Astrocyte (in vitro differentiated cells and primary cell): ENCODE measurements at regions not wholly inside any gene's neighbourhood (a gene's known extent, or its start where the extent isn't known, plus 50 kb on each side); places are given as distances from the start of the nearest gene placed in this dataset.
A peak's percentile ranks its signal among the peaks of the same experiment; 100 is the strongest.

Source experiments
- DNase-seq: peaks from one replicate; pipeline ENCODE4 v3.0.0-alpha.2; 2010; ENCODE audit warnings: low read depth
- FAIRE-seq: peaks from 2 replicates; lab custom pipeline; 2011; peaks lifted over from hg19 to GRCh38; lab: Jason Lieb, UNC
- H2AFZ ChIP-seq: 2 replicates; pipeline ENCODE4 v1.6.0; 2012; ENCODE audit warnings: low read depth, low read length, inconsistent platforms
- H3K27ac ChIP-seq: 2 replicates; pipeline ENCODE4 v1.5.1; 2011; ENCODE audit warnings: low read depth, low read length, inconsistent platforms
- H3K27me3 ChIP-seq: 2 replicates; pipeline ENCODE4 v1.6.0; 2011; ENCODE audit warnings: low read length, inconsistent platforms; ENCODE audit not compliant: insufficient read depth
- H3K36me3 ChIP-seq: 2 replicates; pipeline ENCODE4 v1.5.1; 2011; ENCODE audit warnings: low read length, inconsistent platforms; ENCODE audit not compliant: insufficient read depth
- H3K4me1 ChIP-seq: 2 replicates; pipeline ENCODE4 v1.5.1; 2011; ENCODE audit warnings: low read length, inconsistent platforms; ENCODE audit not compliant: insufficient read depth
- H3K4me2 ChIP-seq: 2 replicates; pipeline ENCODE4 v1.6.0; 2012; ENCODE audit warnings: low read length, inconsistent platforms
- H3K4me3 ChIP-seq: 2 replicates; pipeline ENCODE4 v1.5.1; 2011; ENCODE audit warnings: low read depth, mild to moderate bottlenecking, low read length, inconsistent platforms; ENCODE audit not compliant: insufficient read depth
- H3K79me2 ChIP-seq: 2 replicates; pipeline ENCODE4 v1.6.0; 2012; ENCODE audit warnings: mild to moderate bottlenecking, low read length, inconsistent platforms; ENCODE audit not compliant: insufficient read depth
- H3K9ac ChIP-seq: 2 replicates; pipeline ENCODE4 v1.6.0; 2012; ENCODE audit warnings: mild to moderate bottlenecking, low read length, inconsistent platforms
- H3K9me3 ChIP-seq: 2 replicates; pipeline ENCODE4 v1.5.1; 2012; ENCODE audit warnings: low read depth, mild to moderate bottlenecking, low read length, inconsistent platforms; ENCODE audit not compliant: insufficient read depth
- H4K20me1 ChIP-seq: 2 replicates; pipeline ENCODE4 v1.6.0; 2012; ENCODE audit warnings: low read length, inconsistent platforms; ENCODE audit not compliant: insufficient read depth
- H3K27ac Mint-ChIP-seq: one replicate; pipeline ENCODE4 v1.8.0; 2021; ENCODE audit warnings: mild to moderate bottlenecking, mixed read lengths; ENCODE audit not compliant: unreplicated experiment
- H3K27me3 Mint-ChIP-seq: one replicate; pipeline ENCODE4 v1.8.0; 2021; ENCODE audit warnings: low read depth, mixed read lengths; ENCODE audit not compliant: unreplicated experiment
- H3K36me3 Mint-ChIP-seq: one replicate; pipeline ENCODE4 v1.8.0; 2021; ENCODE audit warnings: low read depth, mixed read lengths; ENCODE audit not compliant: unreplicated experiment
- H3K4me1 Mint-ChIP-seq: one replicate; pipeline ENCODE4 v1.8.0; 2021; ENCODE audit warnings: low read depth, mixed read lengths; ENCODE audit not compliant: unreplicated experiment
- H3K4me3 Mint-ChIP-seq: one replicate; pipeline ENCODE4 v1.8.0; 2021; ENCODE audit warnings: mild to moderate bottlenecking, moderate library complexity, mixed read lengths; ENCODE audit not compliant: unreplicated experiment
- H3K9me3 Mint-ChIP-seq: one replicate; pipeline ENCODE4 v1.8.0; 2021; ENCODE audit warnings: mild to moderate bottlenecking, mixed read lengths; ENCODE audit not compliant: unreplicated experiment
- EZH2 ChIP-seq: IDR thresholded peaks from 2 replicates; pipeline ENCODE4 v1.6.1; 2012; ENCODE audit warnings: mild to moderate bottlenecking, low read length, inconsistent platforms; ENCODE audit not compliant: insufficient read depth
- TF ChIP-seq, protein P1 (sequence below): IDR thresholded peaks from 2 replicates; pipeline ENCODE4 v1.5.1; 2011; ENCODE audit warnings: low read depth, mild to moderate bottlenecking, inconsistent platforms, low read length, moderate library complexity; ENCODE audit not compliant: insufficient read depth

DNA sequence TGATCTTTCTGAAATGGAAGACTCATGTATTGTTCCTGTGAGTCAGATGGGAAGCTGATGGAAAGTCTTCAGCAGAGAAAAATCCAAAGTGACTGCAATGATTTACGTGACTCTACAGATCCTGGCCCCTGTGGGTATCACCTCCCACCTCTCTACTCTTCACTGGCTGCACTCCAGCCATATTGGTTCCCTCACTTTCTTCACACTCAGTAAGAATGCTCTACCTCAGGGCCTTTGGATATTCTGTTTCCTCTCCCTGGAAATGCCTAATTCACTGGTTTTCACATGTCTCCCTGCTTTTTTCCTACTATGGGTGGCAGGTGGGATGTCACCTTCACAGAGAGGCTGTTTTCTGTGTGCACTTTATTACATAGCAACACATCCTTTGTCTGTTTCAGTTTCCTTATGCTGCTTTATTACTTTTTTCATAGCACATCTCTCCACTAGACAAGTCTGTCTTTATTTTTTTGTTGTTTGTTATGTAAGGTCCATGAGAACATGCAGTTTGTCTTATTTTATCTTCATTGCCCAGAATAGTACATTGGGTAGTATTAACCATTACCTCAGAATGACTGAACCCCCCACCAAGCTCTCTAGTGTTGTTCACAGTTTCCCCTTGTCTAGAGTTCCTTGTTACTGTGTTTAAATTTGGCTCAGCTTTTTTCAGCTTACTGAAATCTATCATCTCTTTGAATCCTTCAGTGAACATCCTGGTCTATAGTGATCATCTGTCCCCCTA is 57.6 kb upstream of the CLNK start:
- Mint-ChIP-seq H3K36me3 (no peaks in the 10 kb centered on the region), H3K4me1 (peaks cover 6% of the 10 kb centered on the region), H3K27me3 (no peaks in the 10 kb centered on the region), H3K27ac (no peak overlapping the region), H3K4me3 (no peak overlapping the region), H3K9me3 (no peaks in the 10 kb centered on the region)
- no peaks in the 10 kb centered on the region for H3K36me3 ChIP-seq
- peaks cover 22% of the 10 kb centered on the region for H3K4me1 ChIP-seq
- H3K27me3 ChIP-seq, result no peaks in the 10 kb centered on the region
- no peak overlapping the region for H3K4me3 ChIP-seq
- no peak overlapping the region for H2AFZ ChIP-seq
- TF ChIP-seq, protein P1, sequence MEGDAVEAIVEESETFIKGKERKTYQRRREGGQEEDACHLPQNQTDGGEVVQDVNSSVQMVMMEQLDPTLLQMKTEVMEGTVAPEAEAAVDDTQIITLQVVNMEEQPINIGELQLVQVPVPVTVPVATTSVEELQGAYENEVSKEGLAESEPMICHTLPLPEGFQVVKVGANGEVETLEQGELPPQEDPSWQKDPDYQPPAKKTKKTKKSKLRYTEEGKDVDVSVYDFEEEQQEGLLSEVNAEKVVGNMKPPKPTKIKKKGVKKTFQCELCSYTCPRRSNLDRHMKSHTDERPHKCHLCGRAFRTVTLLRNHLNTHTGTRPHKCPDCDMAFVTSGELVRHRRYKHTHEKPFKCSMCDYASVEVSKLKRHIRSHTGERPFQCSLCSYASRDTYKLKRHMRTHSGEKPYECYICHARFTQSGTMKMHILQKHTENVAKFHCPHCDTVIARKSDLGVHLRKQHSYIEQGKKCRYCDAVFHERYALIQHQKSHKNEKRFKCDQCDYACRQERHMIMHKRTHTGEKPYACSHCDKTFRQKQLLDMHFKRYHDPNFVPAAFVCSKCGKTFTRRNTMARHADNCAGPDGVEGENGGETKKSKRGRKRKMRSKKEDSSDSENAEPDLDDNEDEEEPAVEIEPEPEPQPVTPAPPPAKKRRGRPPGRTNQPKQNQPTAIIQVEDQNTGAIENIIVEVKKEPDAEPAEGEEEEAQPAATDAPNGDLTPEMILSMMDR, result no peak
- TF ChIP-seq EZH2, result no peak
- H3K27ac ChIP-seq, result no peak overlapping the region
- no peak overlapping the region for H3K4me2 ChIP-seq
- no peak for FAIRE-seq
- H3K9ac ChIP-seq, result no peak overlapping the region
- no peaks in the 10 kb centered on the region for H3K79me2 ChIP-seq
- no peaks in the 10 kb centered on the region for H3K9me3 ChIP-seq
- H4K20me1 ChIP-seq, result no peaks in the 10 kb centered on the region
- DNase-seq, result no peak

DNA sequence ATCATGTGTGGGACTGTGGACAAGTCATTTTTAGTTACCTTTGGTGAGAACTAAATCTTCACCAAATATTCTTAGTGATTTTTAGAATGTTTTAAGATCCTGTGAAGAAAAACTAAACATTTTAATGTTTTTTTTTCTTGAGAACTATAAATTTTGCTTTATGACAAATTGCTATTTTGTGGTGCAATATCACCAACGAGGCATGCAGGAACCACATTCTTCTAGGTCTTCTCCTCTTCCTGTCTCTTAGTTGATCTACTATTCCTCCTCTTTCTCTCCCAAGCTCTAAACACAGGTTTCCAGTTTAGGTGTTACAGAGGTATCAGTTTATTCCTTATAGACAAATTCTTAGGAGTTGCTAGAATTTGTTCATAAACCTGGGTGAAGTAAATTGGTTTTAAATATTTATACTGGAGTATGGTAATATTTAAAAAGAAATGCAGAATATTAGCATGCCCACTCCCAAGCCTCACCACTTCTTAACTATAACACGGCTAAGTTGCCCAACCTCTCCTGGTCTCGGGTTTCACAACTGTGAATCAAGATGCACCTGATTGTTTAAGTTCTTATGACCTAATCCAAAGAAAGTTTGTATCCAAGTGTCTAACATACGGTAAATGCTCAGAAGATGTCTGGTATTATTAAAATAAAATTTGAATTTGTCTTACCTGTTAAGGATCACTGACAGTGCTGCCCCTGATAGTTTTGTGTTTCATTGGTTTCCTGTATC is 56.5 kb upstream of the CLNK start:
- FAIRE-seq, result no peak
- Histone ChIP-seq H3K27me3 (no peaks in the 10 kb centered on the region), H3K4me2 (peak overlapping the region; percentile 20), H3K79me2 (no peaks in the 10 kb centered on the region), H3K9ac (no peak overlapping the region), H3K27ac (no peak overlapping the region), H3K36me3 (no peaks in the 10 kb centered on the region), H3K9me3 (no peaks in the 10 kb centered on the region), H2AFZ (no peak overlapping the region), H3K4me1 (peaks cover 22% of the 10 kb centered on the region), H3K4me3 (no peak overlapping the region), H4K20me1 (no peaks in the 10 kb centered on the region)
- H3K4me1 Mint-ChIP-seq, result peaks cover 1% of the 10 kb centered on the region
- no peak overlapping the region for H3K27ac Mint-ChIP-seq
- DNase-seq, result no peak
- TF ChIP-seq, protein P1, result no peak
- H3K27me3 Mint-ChIP-seq, result no peaks in the 10 kb centered on the region
- no peaks in the 10 kb centered on the region for H3K9me3 Mint-ChIP-seq
- H3K4me3 Mint-ChIP-seq, result no peak overlapping the region
- no peaks in the 10 kb centered on the region for H3K36me3 Mint-ChIP-seq

DNA sequence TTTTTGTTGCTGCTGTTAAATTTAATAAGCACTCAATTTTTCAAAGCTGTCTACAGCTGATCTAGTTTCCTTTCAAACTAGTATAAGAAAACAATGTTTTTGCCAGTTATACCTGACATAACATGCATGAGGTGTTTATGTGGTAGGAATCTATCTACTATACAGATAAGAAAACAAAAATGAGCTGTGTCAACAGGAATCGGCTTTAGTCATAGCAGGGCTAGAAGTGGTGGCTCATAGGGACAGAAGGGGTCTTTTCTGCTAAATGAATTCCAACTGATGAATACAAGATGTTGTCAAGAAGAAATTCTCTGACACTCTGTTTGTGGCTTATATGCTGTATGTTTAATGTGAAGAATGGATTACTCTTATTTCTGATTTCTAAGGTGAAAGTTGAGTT is 55.7 kb upstream of the CLNK start:
- H3K27me3 ChIP-seq, result no peaks in the 10 kb centered on the region
- no peaks in the 10 kb centered on the region for H4K20me1 ChIP-seq
- DNase-seq (no peak), FAIRE-seq (no peak)
- Mint-ChIP-seq H3K36me3 (no peaks in the 10 kb centered on the region), H3K9me3 (no peaks in the 10 kb centered on the region), H3K4me1 (no peaks in the 10 kb centered on the region), H3K27ac (no peak overlapping the region), H3K27me3 (peaks cover 1% of the 10 kb centered on the region), H3K4me3 (no peak overlapping the region)
- H3K4me1 ChIP-seq, result peaks cover 22% of the 10 kb centered on the region
- no peaks in the 10 kb centered on the region for H3K9me3 ChIP-seq
- no peak overlapping the region for H3K9ac ChIP-seq
- no peaks in the 10 kb centered on the region for H3K36me3 ChIP-seq
- no peak for TF ChIP-seq EZH2
- TF ChIP-seq, protein P1, result no peak
- H3K79me2 ChIP-seq, result no peaks in the 10 kb centered on the region
- no peak overlapping the region for H3K4me3 ChIP-seq
- H3K4me2 ChIP-seq, result peak overlapping the region; percentile 20
- no peak overlapping the region for H3K27ac ChIP-seq
- no peak overlapping the region for H2AFZ ChIP-seq
